ENCODE measurements at regions not wholly inside any gene's neighbourhood (a gene's known extent, or its start where the extent isn't known, plus 50 kb on each side); places are given as distances from the start of the nearest gene placed in this dataset.
"Not testable (repeated sequence)": the region's sequence is repeated elsewhere in the genome, so short reads cannot be mapped to it uniquely, and the experiment has no call there.

GRCh38 chr14:37780731-37781130 lies 185.3 kb downstream of the TTC6 start:
- H3K27me3 ChIP-seq (ENCODE audit: control insufficient read depth in 1 of 2, insufficient read depth in 2 of 2, low read length in 2 of 2); ATAC-seq; intact Hi-C loops (cut with micrococcal nuclease; ENCODE audit: unreplicated experiment); H3K36me3 ChIP-seq (replicated peaks in 1 of 2; ENCODE audit: control insufficient read depth in 1 of 2, insufficient read depth in 2 of 2, low read length in 2 of 2); POLR2A ChIA-PET; in situ Hi-C loops (cut with HindIII; ENCODE audit: extremely low pct_ligation_motif_present, low pct_unique_long_range_greater_than_20kb); H3K79me2 ChIP-seq (ENCODE audit: insufficient read depth, low read length); CTCF ChIA-PET (ENCODE audit: low intra/inter-chr PET ratio, low total read pairs); H3K27ac ChIP-seq (ENCODE audit: extremely low read length, insufficient read depth, low read length); H3K9me3 ChIP-seq (ENCODE audit: low read length); BruUV-seq (replicated peaks); H3K4me2 ChIP-seq (ENCODE audit: low read depth, low read length); H3K9ac ChIP-seq (ENCODE audit: insufficient read depth, low read depth, low read length); FAIRE-seq; H2AFZ ChIP-seq (ENCODE audit: low read length); H3K4me3 ChIP-seq (replicated peaks in 1 of 3; ENCODE audit: insufficient read depth in 1 of 3, low read depth in 2 of 3, low read length in 3 of 3); DNase-seq (ENCODE audit: low spot score); H4K20me1 ChIP-seq (ENCODE audit: insufficient read depth, low read length): not testable (repeated sequence)
- H3K4me1 ChIP-seq (ENCODE audit: insufficient read depth, low read length): peaks cover 38% of the 10 kb centered on the region
- WGBS (ENCODE audit: low lambda C conversion rate): 97% methylated on average over 4 of the region's 4 CpGs
- TF ChIP-seq HOXA7 (CRISPR knock-in tag; IDR thresholded peaks at IDR 0.05) (0 out of 2 replicates have a peak, but pooled peaks have one; percentile 50), ZNF260 (CRISPR knock-in tag; IDR thresholded peaks at IDR 0.05; ENCODE audit: borderline replicate concordance, low read depth) (peak; percentile 97; the same call in 1 of the 2 replicates)
- TF ChIP-seq, protein P1, sequence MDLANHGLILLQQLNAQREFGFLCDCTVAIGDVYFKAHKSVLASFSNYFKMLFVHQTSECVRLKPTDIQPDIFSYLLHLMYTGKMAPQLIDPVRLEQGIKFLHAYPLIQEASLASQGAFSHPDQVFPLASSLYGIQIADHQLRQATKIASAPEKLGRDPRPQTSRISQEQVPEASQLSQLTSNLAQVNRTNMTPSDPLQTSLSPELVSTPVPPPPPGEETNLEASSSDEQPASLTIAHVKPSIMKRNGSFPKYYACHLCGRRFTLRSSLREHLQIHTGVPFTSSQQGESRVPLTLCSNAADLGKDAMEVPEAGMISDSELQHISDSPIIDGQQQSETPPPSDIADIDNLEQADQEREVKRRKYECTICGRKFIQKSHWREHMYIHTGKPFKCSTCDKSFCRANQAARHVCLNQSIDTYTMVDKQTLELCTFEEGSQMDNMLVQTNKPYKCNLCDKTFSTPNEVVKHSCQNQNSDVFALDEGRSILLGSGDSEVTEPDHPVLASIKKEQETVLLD (CRISPR knock-in tag; IDR thresholded peaks at IDR 0.05; ENCODE audit: low read depth): 0 out of 2 replicates have a peak, but pooled peaks have one; percentile 43

GRCh38 chr14:37784203-37784826 lies 188.9 kb downstream of the TTC6 start:
- ATAC-seq; FAIRE-seq; in situ Hi-C loops (cut with HindIII; ENCODE audit: extremely low pct_ligation_motif_present, low pct_unique_long_range_greater_than_20kb); TF ChIP-seq CREM (CRISPR knock-in tag; IDR thresholded peaks at IDR 0.05); LCORL (IDR thresholded peaks at IDR 0.05): not testable (repeated sequence)
- TF ChIP-seq POGZ (CRISPR knock-in tag; IDR thresholded peaks at IDR 0.05) (peak; percentile 85), THAP11 (CRISPR knock-in tag; IDR thresholded peaks at IDR 0.05) (0 out of 2 replicates have a peak, but pooled peaks have one; percentile 20), BCL6 (CRISPR knock-in tag; IDR thresholded peaks at IDR 0.05) (peak; percentile 58; the same call in 1 of the 2 replicates), CREM (IDR thresholded peaks at IDR 0.05) (peak; percentile 51; the same call in 1 of the 2 replicates), GFI1 (CRISPR knock-in tag; IDR thresholded peaks at IDR 0.05; ENCODE audit: borderline replicate concordance) (peak; percentile 63), LCORL (CRISPR knock-in tag; IDR thresholded peaks at IDR 0.05) (peak; percentile 84)
- TF ChIP-seq, protein P2, sequence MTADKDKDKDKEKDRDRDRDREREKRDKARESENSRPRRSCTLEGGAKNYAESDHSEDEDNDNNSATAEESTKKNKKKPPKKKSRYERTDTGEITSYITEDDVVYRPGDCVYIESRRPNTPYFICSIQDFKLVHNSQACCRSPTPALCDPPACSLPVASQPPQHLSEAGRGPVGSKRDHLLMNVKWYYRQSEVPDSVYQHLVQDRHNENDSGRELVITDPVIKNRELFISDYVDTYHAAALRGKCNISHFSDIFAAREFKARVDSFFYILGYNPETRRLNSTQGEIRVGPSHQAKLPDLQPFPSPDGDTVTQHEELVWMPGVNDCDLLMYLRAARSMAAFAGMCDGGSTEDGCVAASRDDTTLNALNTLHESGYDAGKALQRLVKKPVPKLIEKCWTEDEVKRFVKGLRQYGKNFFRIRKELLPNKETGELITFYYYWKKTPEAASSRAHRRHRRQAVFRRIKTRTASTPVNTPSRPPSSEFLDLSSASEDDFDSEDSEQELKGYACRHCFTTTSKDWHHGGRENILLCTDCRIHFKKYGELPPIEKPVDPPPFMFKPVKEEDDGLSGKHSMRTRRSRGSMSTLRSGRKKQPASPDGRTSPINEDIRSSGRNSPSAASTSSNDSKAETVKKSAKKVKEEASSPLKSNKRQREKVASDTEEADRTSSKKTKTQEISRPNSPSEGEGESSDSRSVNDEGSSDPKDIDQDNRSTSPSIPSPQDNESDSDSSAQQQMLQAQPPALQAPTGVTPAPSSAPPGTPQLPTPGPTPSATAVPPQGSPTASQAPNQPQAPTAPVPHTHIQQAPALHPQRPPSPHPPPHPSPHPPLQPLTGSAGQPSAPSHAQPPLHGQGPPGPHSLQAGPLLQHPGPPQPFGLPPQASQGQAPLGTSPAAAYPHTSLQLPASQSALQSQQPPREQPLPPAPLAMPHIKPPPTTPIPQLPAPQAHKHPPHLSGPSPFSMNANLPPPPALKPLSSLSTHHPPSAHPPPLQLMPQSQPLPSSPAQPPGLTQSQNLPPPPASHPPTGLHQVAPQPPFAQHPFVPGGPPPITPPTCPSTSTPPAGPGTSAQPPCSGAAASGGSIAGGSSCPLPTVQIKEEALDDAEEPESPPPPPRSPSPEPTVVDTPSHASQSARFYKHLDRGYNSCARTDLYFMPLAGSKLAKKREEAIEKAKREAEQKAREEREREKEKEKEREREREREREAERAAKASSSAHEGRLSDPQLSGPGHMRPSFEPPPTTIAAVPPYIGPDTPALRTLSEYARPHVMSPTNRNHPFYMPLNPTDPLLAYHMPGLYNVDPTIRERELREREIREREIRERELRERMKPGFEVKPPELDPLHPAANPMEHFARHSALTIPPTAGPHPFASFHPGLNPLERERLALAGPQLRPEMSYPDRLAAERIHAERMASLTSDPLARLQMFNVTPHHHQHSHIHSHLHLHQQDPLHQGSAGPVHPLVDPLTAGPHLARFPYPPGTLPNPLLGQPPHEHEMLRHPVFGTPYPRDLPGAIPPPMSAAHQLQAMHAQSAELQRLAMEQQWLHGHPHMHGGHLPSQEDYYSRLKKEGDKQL (CRISPR knock-in tag; IDR thresholded peaks at IDR 0.05; ENCODE audit: low read depth): 0 out of 2 replicates have a peak, but pooled peaks have one; percentile 29

More at GRCh38 chr14:37784203-37784826, 188.9 kb downstream of the TTC6 start:
- H3K27ac ChIP-seq (ENCODE audit: extremely low read length, insufficient read depth, low read length); CTCF ChIA-PET (ENCODE audit: low intra/inter-chr PET ratio, low total read pairs); intact Hi-C loops (cut with micrococcal nuclease; ENCODE audit: unreplicated experiment); H3K27me3 ChIP-seq (ENCODE audit: control insufficient read depth in 1 of 2, insufficient read depth in 2 of 2, low read length in 2 of 2); H2AFZ ChIP-seq (ENCODE audit: low read length); BruUV-seq (replicated peaks); H3K4me2 ChIP-seq (ENCODE audit: low read depth, low read length); H3K79me2 ChIP-seq (ENCODE audit: insufficient read depth, low read length); H4K20me1 ChIP-seq (ENCODE audit: insufficient read depth, low read length); H3K9ac ChIP-seq (ENCODE audit: insufficient read depth, low read depth, low read length); H3K9me3 ChIP-seq (ENCODE audit: low read length); H3K36me3 ChIP-seq (replicated peaks in 1 of 2; ENCODE audit: control insufficient read depth in 1 of 2, insufficient read depth in 2 of 2, low read length in 2 of 2); DNase-seq (ENCODE audit: low spot score); H3K4me3 ChIP-seq (replicated peaks in 1 of 3; ENCODE audit: insufficient read depth in 1 of 3, low read depth in 2 of 3, low read length in 3 of 3): not testable (repeated sequence)
- 37% methylated on average over 3 of the region's 3 CpGs for WGBS (ENCODE audit: low lambda C conversion rate)
- H3K4me1 ChIP-seq (ENCODE audit: insufficient read depth, low read length): peaks cover 46% of the 10 kb centered on the region
- POLR2A ChIA-PET: interaction anchor here (1.2 to 3.8 kb wide), 2 partner anchors 81 to 82 kb away, joined by 3 to 14 read pairs; no protein-coding TSS in a partner anchor
